H1 (cell line): ENCODE measurements at regions not wholly inside any gene's neighbourhood (a gene's known extent, or its start where the extent isn't known, plus 50 kb on each side); places are given as distances from the start of the nearest gene placed in this dataset.

Experiments used
- CTCF ChIA-PET: fragments of 300-600 bp; sonication (Branson Sonifier 250); formaldehyde crosslinking; loops from one replicate; lab custom pipeline; 2021; ENCODE audit not compliant: partially characterized antibody; lab: Charles Lee
- POLR2A ChIA-PET: fragments of 300-600 bp; sonication (Branson Sonifier 250); formaldehyde crosslinking; loops from one replicate; lab custom pipeline; 2021; ENCODE audit warnings: inconsistent platforms; ENCODE audit not compliant: partially characterized antibody; lab: Charles Lee
- DNase-seq, 2 experiments: peaks; one replicate each; pipeline versions ENCODE4 v3.0.0 to v3.0.0-alpha.2; 2010 to 2022; ENCODE audit warnings: low spot score in 2 of 2, low read depth in 1 of 2, mixed read lengths in 1 of 2
- FAIRE-seq: peaks from 2 replicates; lab custom pipeline; 2011; peaks lifted over from hg19 to GRCh38; lab: Jason Lieb, UNC
- H2AFZ ChIP-seq: 2 replicates; pipeline ENCODE4 v1.8.1; 2012; ENCODE audit warnings: low read length, inconsistent platforms
- H2AK5ac ChIP-seq: 2 replicates; pipeline ENCODE4 v1.6.1; 2013; ENCODE audit warnings: low read depth, low read length
- H2BK120ac ChIP-seq: replicated peaks from 2 replicates; pipeline ENCODE3; 2013; ENCODE audit warnings: low read depth, low read length, inconsistent platforms
- H2BK12ac ChIP-seq: 2 replicates; pipeline ENCODE4 v1.6.1; 2013; ENCODE audit warnings: low read depth, low read length
- H2BK15ac ChIP-seq: 2 replicates; pipeline ENCODE4 v1.6.1; 2013; ENCODE audit warnings: low read length
- H2BK20ac ChIP-seq: 2 replicates; pipeline ENCODE4 v1.6.1; 2013; ENCODE audit warnings: low read length
- H2BK5ac ChIP-seq: 2 replicates; pipeline ENCODE4 v1.6.1; 2013; ENCODE audit warnings: low read depth, low read length
- H3K14ac ChIP-seq: 2 replicates; pipeline ENCODE4 v1.6.1; 2013; ENCODE audit warnings: inconsistent platforms; ENCODE audit not compliant: insufficient read length
- H3K18ac ChIP-seq: 2 replicates; pipeline ENCODE4 v1.6.1; 2013; ENCODE audit warnings: low read length; ENCODE audit errors: extremely low read depth
- H3K23ac ChIP-seq: 2 replicates; pipeline ENCODE4 v1.6.1; 2013; ENCODE audit warnings: inconsistent platforms; ENCODE audit not compliant: insufficient read length
- H3K23me2 ChIP-seq: 2 replicates; pipeline ENCODE4 v1.6.1; 2013; ENCODE audit warnings: low read depth, low read length
- H3K27ac ChIP-seq: 2 replicates; pipeline ENCODE4 v1.6.1; 2011; ENCODE audit warnings: low read depth, low read length, inconsistent platforms
- H3K27me3 ChIP-seq, 4 experiments: replicated peaks in 1 of 4; 1 replicate in 1 of 4; 2 replicates in 3 of 4; pipeline versions ENCODE4 v1.6.1 to v1.8.1; 2011 to 2013; ENCODE audit warnings: low read length in 3 of 4, mild to moderate bottlenecking in 3 of 4, inconsistent platforms in 2 of 4, mixed read lengths in 2 of 4, moderate library complexity in 1 of 4; ENCODE audit not compliant: control insufficient read depth in 3 of 4, insufficient read depth in 3 of 4; ENCODE audit errors: extremely low read depth in 1 of 4
- H3K36me3 ChIP-seq, 4 experiments: 2 replicates each; pipeline versions ENCODE4 v1.6.1 to v1.8.1; 2011 to 2013; ENCODE audit warnings: mild to moderate bottlenecking in 4 of 4, low read length in 3 of 4, moderate library complexity in 2 of 4, control low read depth in 1 of 4, inconsistent platforms in 1 of 4; ENCODE audit not compliant: insufficient read depth in 4 of 4, control insufficient read depth in 2 of 4
- H3K4ac ChIP-seq: replicated peaks from 2 replicates; pipeline ENCODE3; 2013; ENCODE audit warnings: low read length, low read depth, mixed read lengths, inconsistent platforms; ENCODE audit not compliant: insufficient read length
- H3K4me1 ChIP-seq, 4 experiments: replicated peaks in 1 of 4; 1 replicate in 1 of 4; 2 replicates in 3 of 4; pipeline versions ENCODE4 v1.6.1 to v1.8.1; 2011 to 2013; ENCODE audit warnings: low read length in 3 of 4, inconsistent platforms in 2 of 4, mixed read lengths in 1 of 4; ENCODE audit not compliant: insufficient read depth in 4 of 4, control insufficient read depth in 3 of 4
- H3K4me2 ChIP-seq, 2 experiments: 2 replicates each; pipeline versions ENCODE4 v1.6.1 to v1.8.1; 2011 to 2013; ENCODE audit warnings: low read depth in 2 of 2, low read length in 2 of 2, control low read depth in 1 of 2, inconsistent platforms in 1 of 2, mild to moderate bottlenecking in 1 of 2; ENCODE audit not compliant: insufficient read depth in 1 of 2
- H3K4me3 ChIP-seq, 4 experiments: fragments of 200-600, 300-600 bp in 1 of 4; sonication (generic), shearing (Covaris generic), sonication (Bioruptor Twin) in 1 of 4; 2 replicates each; pipeline versions ENCODE4 v1.5.1 to v1.8.1; 2011 to 2016; ENCODE audit warnings: low read length in 4 of 4, low read depth in 3 of 4, control low read depth in 2 of 4, inconsistent platforms in 2 of 4, mild to moderate bottlenecking in 2 of 4, mixed read lengths in 1 of 4, moderate library complexity in 1 of 4; ENCODE audit not compliant: insufficient read depth in 2 of 4; ENCODE audit errors: extremely low read depth in 1 of 4
- H3K56ac ChIP-seq: replicated peaks from 2 replicates; pipeline ENCODE3; 2013; ENCODE audit warnings: low read depth, mild to moderate bottlenecking, mixed read lengths, low read length, inconsistent platforms; ENCODE audit not compliant: insufficient read length
- H3K79me1 ChIP-seq: 2 replicates; pipeline ENCODE4 v1.6.1; 2013; ENCODE audit warnings: low read depth, low read length, control low read depth
- H3K79me2 ChIP-seq, 2 experiments: 2 replicates each; pipeline versions ENCODE4 v1.6.1 to v1.8.1; 2012 to 2013; ENCODE audit warnings: low read length in 2 of 2, mild to moderate bottlenecking in 2 of 2, inconsistent platforms in 1 of 2; ENCODE audit not compliant: insufficient read depth in 2 of 2, control insufficient read depth in 1 of 2
- H3K9ac ChIP-seq, 4 experiments: replicated peaks in 1 of 4; 1 replicate in 1 of 4; 2 replicates in 3 of 4; pipeline versions ENCODE4 v1.6.1 to v1.8.1; 2011 to 2013; ENCODE audit warnings: low read depth in 3 of 4, low read length in 3 of 4, control low read depth in 2 of 4, mild to moderate bottlenecking in 2 of 4, moderate library complexity in 2 of 4, inconsistent platforms in 1 of 4; ENCODE audit errors: extremely low read depth in 1 of 4
- H3K9me3 ChIP-seq, 2 experiments: 2 replicates each; pipeline versions ENCODE4 v1.6.1 to v1.8.1; 2012 to 2013; ENCODE audit warnings: mild to moderate bottlenecking in 2 of 2, moderate library complexity in 2 of 2, control low read depth in 1 of 2, inconsistent platforms in 1 of 2, low read depth in 1 of 2, low read length in 1 of 2, mixed read lengths in 1 of 2; ENCODE audit not compliant: insufficient read depth in 2 of 2
- H4K20me1 ChIP-seq, 2 experiments: replicated peaks in 1 of 2; 2 replicates each; pipeline versions ENCODE3 to v1.8.1; 2011 to 2013; ENCODE audit warnings: inconsistent platforms in 2 of 2, low read length in 2 of 2, mild to moderate bottlenecking in 1 of 2; ENCODE audit not compliant: insufficient read depth in 2 of 2, control insufficient read depth in 1 of 2
- H4K5ac ChIP-seq: 2 replicates; pipeline ENCODE4 v1.6.1; 2013; ENCODE audit warnings: low read length, low read depth, mixed read lengths, inconsistent platforms; ENCODE audit not compliant: insufficient read length
- H4K8ac ChIP-seq: 2 replicates; pipeline ENCODE4 v1.8.0; 2013; ENCODE audit warnings: mild to moderate bottlenecking, moderate library complexity, low read length, inconsistent platforms; ENCODE audit not compliant: insufficient read depth; ENCODE audit errors: extremely low read depth
- H4K91ac ChIP-seq: replicated peaks from 2 replicates; pipeline ENCODE3; 2013; ENCODE audit warnings: low read length, mixed read lengths, inconsistent platforms; ENCODE audit not compliant: insufficient read length
- CREB1 ChIP-seq: IDR thresholded peaks from 2 replicates; pipeline ENCODE4 v1.6.1; 2012; ENCODE audit warnings: inconsistent platforms
- SUZ12 ChIP-seq: fragments of 200-600 bp; sonication (generic); IDR thresholded peaks from 2 replicates; pipeline ENCODE4 v1.6.1; 2012; ENCODE audit warnings: mild to moderate bottlenecking, inconsistent platforms, low read length, moderate library complexity, mixed read lengths
- USF2 ChIP-seq: IDR thresholded peaks from 2 replicates; pipeline ENCODE4 v1.6.1; 2011; ENCODE audit warnings: low read length, improper control_type of control experiment
- WGBS, 2 experiments: shearing (Covaris generic) in 1 of 2; methylation state at CpG; one replicate each; pipeline versions ENCODE4 v1.1.6 to v1.1.7; 2013 to 2015; ENCODE audit warnings: low lambda C conversion rate in 2 of 2, mixed read lengths in 2 of 2, inconsistent platforms in 1 of 2, low coverage in 1 of 2, missing lambda C conversion rate in 1 of 2; ENCODE audit not compliant: insufficient replicate concordance in 2 of 2, insufficient coverage in 1 of 2, insufficient read length in 1 of 2; ENCODE audit errors: extremely low coverage in 1 of 2, missing lambda C conversion rate in 1 of 2; 5-methylcytosine and 5-hydroxymethylcytosine counted together

- H3K4me3 ChIP-seq = no peak overlapping the region
- DNase-seq (no peak), FAIRE-seq (no peak)
- no peak overlapping the region for H3K23ac ChIP-seq
- no peak overlapping the region for H3K56ac ChIP-seq
- H2AFZ ChIP-seq = no peak overlapping the region
- no peaks in the 10 kb centered on the region for H3K79me1 ChIP-seq
- no peak overlapping the region for H2AK5ac ChIP-seq
- no peak overlapping the region for H2BK15ac ChIP-seq
- ChIA-PET CTCF (no interaction called here), POLR2A (no interaction called here)
- H3K4me2 ChIP-seq = no peak overlapping the region
- H3K18ac ChIP-seq = no peak overlapping the region
- H3K23me2 ChIP-seq = no peaks in the 10 kb centered on the region
- no peak overlapping the region for H3K9ac ChIP-seq
- H3K79me2 ChIP-seq = no peaks in the 10 kb centered on the region
- 85% methylated on average over 1 of the region's 1 CpG; no CpG with 5 or more reads in 1 of the 2 experiments for WGBS, 2 experiments
- no peak overlapping the region for H2BK5ac ChIP-seq
- H3K27ac ChIP-seq = no peak overlapping the region
- H4K5ac ChIP-seq = no peak overlapping the region
- no peaks in the 10 kb centered on the region for H3K36me3 ChIP-seq
- H3K4ac ChIP-seq = no peak overlapping the region
- no peak overlapping the region for H3K14ac ChIP-seq
- H2BK120ac ChIP-seq = no peak overlapping the region
- no peak overlapping the region for H4K8ac ChIP-seq
- no peaks in the 10 kb centered on the region for H3K27me3 ChIP-seq
- H3K9me3 ChIP-seq = peaks cover 18 to 21% of the 10 kb centered on the region in 2 experiments
- H4K91ac ChIP-seq = no peak overlapping the region
- H2BK20ac ChIP-seq = no peak overlapping the region
- no peaks in the 10 kb centered on the region for H3K4me1 ChIP-seq
- H2BK12ac ChIP-seq = no peak overlapping the region
- TF ChIP-seq CREB1 (no peak), SUZ12 (no peak), USF2 (no peak)
- no peaks in the 10 kb centered on the region for H4K20me1 ChIP-seq
Measured at GRCh38 chr13:57970404-57970803, 338.9 kb downstream of the PCDH17 start.
